Right lobe of liver (tissue), 6 donors: ENCODE measurements at regions not wholly inside any gene's neighbourhood (a gene's known extent, or its start where the extent isn't known, plus 50 kb on each side); places are given as distances from the start of the nearest gene placed in this dataset.

Experiments
- ATAC-seq, 4 donors: fragments of 200-7000 bp; cut with Tn5 transposase; one replicate each; pipeline ENCODE4 v1.9.1; 2020; ENCODE audit warnings: mild to moderate bottlenecking in 4 of 4, moderate library complexity in 4 of 4
- DNase-seq, 3 donors: peaks; one replicate each; pipeline ENCODE4 v3.0.0-alpha.2; 2020
- H3K27ac ChIP-seq, 3 donors: fragments of 200-600 bp; one replicate each; pipeline ENCODE4 v1.8.0; 2022
- H3K27me3 ChIP-seq, 2 donors: fragments of 200-600 bp; one replicate each; pipeline ENCODE4 v1.8.0; 2022
- H3K36me3 ChIP-seq, 4 donors: fragments of 200-600 bp; sonication (generic) in 1 of 4; one replicate each; pipeline versions ENCODE4 v1.5.1 to v1.8.0; 2017 to 2022; ENCODE audit warnings: control low read depth in 1 of 4
- H3K4me1 ChIP-seq, 4 donors: fragments of 200-600 bp; sonication (generic) in 1 of 4; one replicate each; pipeline versions ENCODE4 v1.5.1 to v1.8.0; 2017 to 2022; ENCODE audit warnings: control low read depth in 1 of 4
- H3K4me3 ChIP-seq, 3 donors: fragments of 200-600 bp; one replicate each; pipeline ENCODE4 v1.8.0; 2022
- H3K9me3 ChIP-seq, 4 donors: fragments of 200-600 bp; sonication (generic) in 1 of 4; one replicate each; pipeline versions ENCODE4 v1.5.1 to v1.8.0; 2017 to 2022; ENCODE audit warnings: control low read depth in 1 of 4
- CTCF ChIP-seq, 4 donors: fragments of 200-600 bp in 3 of 4; fragments of 450-650 bp in 1 of 4; IDR thresholded peaks; one replicate each; pipeline versions ENCODE4 v1.5.1 to v1.8.0; 2016 to 2022; ENCODE audit warnings: antibody characterized with exemption in 4 of 4, mild to moderate bottlenecking in 2 of 4
- POLR2A ChIP-seq: fragments of 450-650 bp; IDR thresholded peaks from one replicate; pipeline ENCODE4 v1.6.1; 2017; ENCODE audit warnings: antibody characterized with exemption, mild to moderate bottlenecking
- WGBS: methylation state at CpG from one replicate; pipeline ENCODE4 v1.1.6; 2018; ENCODE audit warnings: low coverage, low lambda C conversion rate; ENCODE audit not compliant: insufficient coverage; ENCODE audit errors: missing lambda C conversion rate; 5-methylcytosine and 5-hydroxymethylcytosine counted together
- intact Hi-C, 2 donors: fragments of 100-400 bp; cut with DNase I; formaldehyde crosslinking; loops; one replicate each; pipeline versions ENCODE4 v1.11.2 to v1.14.1; 2022
- donor health status: DM: no; HTN: yes; CAD: no.
- donor health status: DM: no; HTN: no; CAD: no.
- donor health status: DM: no; HTN: no; CAD: no.
- donor health status: DM: no; HTN: yes; CAD: no.
- donor health status: DM: no; HTN: yes; CAD: no.

GRCh38 chr1:185427264-185427663 is 110.2 kb upstream of the IVNS1ABP start:
- no peaks in the 10 kb centered on the region for H3K9me3 ChIP-seq
- DNase-seq, result no peak
- H3K36me3 ChIP-seq, result no peaks in the 10 kb centered on the region
- no peak overlapping the region for H3K27ac ChIP-seq
- no peaks in the 10 kb centered on the region for H3K4me1 ChIP-seq
- H3K27me3 ChIP-seq, result no peaks in the 10 kb centered on the region
- TF ChIP-seq CTCF (IDR thresholded peaks at IDR 0.05) (no peak), POLR2A (no peak)
- ATAC-seq, result peak in 1 of 4 donors; percentile 57
- 63% methylated on average over 2 of the region's 2 CpGs for WGBS
- H3K4me3 ChIP-seq, result no peak overlapping the region
- intact Hi-C loops, result no loop called here

- intact Hi-C loops, result no loop called here
- 67% methylated on average over 5 of the region's 5 CpGs for WGBS
Measured at GRCh38 chr1:185426848-185427247, 109.8 kb upstream of the IVNS1ABP start.

GRCh38 chr1:185425163-185425562 is 108.1 kb upstream of the IVNS1ABP start:
- no peak for ATAC-seq
- WGBS, result 79% methylated on average over 3 of the region's 3 CpGs
- no peak for DNase-seq
- intact Hi-C loops, result no loop called here
- Histone ChIP-seq H3K27me3 (no peaks in the 10 kb centered on the region), H3K36me3 (no peaks in the 10 kb centered on the region), H3K4me1 (no peaks in the 10 kb centered on the region), H3K9me3 (no peaks in the 10 kb centered on the region), H3K27ac (no peak overlapping the region), H3K4me3 (no peak overlapping the region)
- TF ChIP-seq CTCF (IDR thresholded peaks at IDR 0.05) (no peak), POLR2A (no peak)

More at GRCh38 chr1:185426848-185427247, 109.8 kb upstream of the IVNS1ABP start:
- H3K36me3 ChIP-seq, result no peaks in the 10 kb centered on the region
- no peaks in the 10 kb centered on the region for H3K27me3 ChIP-seq
- no peak for TF ChIP-seq POLR2A
- H3K4me3 ChIP-seq, result no peak overlapping the region
- H3K27ac ChIP-seq, result no peak overlapping the region
- no peaks in the 10 kb centered on the region for H3K4me1 ChIP-seq
- ATAC-seq, result peak in 2 of 4 donors; percentile 55 to 66
- H3K9me3 ChIP-seq, result no peaks in the 10 kb centered on the region
- no peak for DNase-seq

- no peak overlapping the region for H3K27ac ChIP-seq
- H3K9me3 ChIP-seq, result no peaks in the 10 kb centered on the region
- no peaks in the 10 kb centered on the region for H3K4me1 ChIP-seq
- intact Hi-C loops, result no loop called here
- H3K4me3 ChIP-seq, result no peak overlapping the region
- no peak for ATAC-seq
- TF ChIP-seq POLR2A (no peak), CTCF (IDR thresholded peaks at IDR 0.05) (no peak)
- no peaks in the 10 kb centered on the region for H3K36me3 ChIP-seq
- 38% methylated on average over 3 of the region's 3 CpGs for WGBS
- no peaks in the 10 kb centered on the region for H3K27me3 ChIP-seq
- no peak for DNase-seq
Measured at GRCh38 chr1:185421485-185422107, 104.6 kb upstream of the IVNS1ABP start.

GRCh38 chr1:185420588-185421081 is 103.6 kb upstream of the IVNS1ABP start:
- no peaks in the 10 kb centered on the region for H3K36me3 ChIP-seq
- DNase-seq, result no peak
- no peak overlapping the region for H3K4me3 ChIP-seq
- no peak for TF ChIP-seq CTCF (IDR thresholded peaks at IDR 0.05)
- no peak for TF ChIP-seq POLR2A
- no peak overlapping the region for H3K27ac ChIP-seq
- peak; percentile 56 to 62 (median 58) for ATAC-seq
- intact Hi-C loops, result no loop called here
- H3K9me3 ChIP-seq, result no peaks in the 10 kb centered on the region
- no peaks in the 10 kb centered on the region for H3K4me1 ChIP-seq
- no peaks in the 10 kb centered on the region for H3K27me3 ChIP-seq
